ENCODE measurements at regions not wholly inside any gene's neighbourhood (a gene's known extent, or its start where the extent isn't known, plus 50 kb on each side); places are given as distances from the start of the nearest gene placed in this dataset.

GRCh38 chr7:130838738-130839137 lies 104.7 kb upstream of the KLF14 start:
- peak; percentile 34 for ATAC-seq (ENCODE audit: insufficient read depth, low FRiP score)
- Histone ChIP-seq H3K4me1 (ENCODE audit: control insufficient read depth in 5 of 5, insufficient read depth in 5 of 5, low read length in 5 of 5) (peaks cover 0 to 2% (median 0%) of the 10 kb centered on the region in 5 donors), H3K9me3 (ENCODE audit: control insufficient read depth in 4 of 4, insufficient read depth in 3 of 4, low read length in 3 of 4) (peaks cover 0 to 2% (median 0%) of the 10 kb centered on the region in 4 donors), H3K4me3 (no peak overlapping the region), H3K36me3 (ENCODE audit: control insufficient read depth in 4 of 4, insufficient read depth in 4 of 4, low read length in 4 of 4) (no peaks in the 10 kb centered on the region), H3K27ac (ENCODE audit: low read depth in 1 of 2, low read length in 1 of 2) (no peak overlapping the region), H3K27me3 (ENCODE audit: control insufficient read depth in 3 of 3, insufficient read depth in 3 of 3, low read length in 2 of 3) (no peaks in the 10 kb centered on the region), H3K9ac (ENCODE audit: insufficient read depth in 1 of 2, low read length in 2 of 2) (no peak overlapping the region)
- DNase-seq = no peak
- TF ChIP-seq CTCF (IDR thresholded peaks at IDR 0.05; ENCODE audit: control extremely low read depth, extremely low read depth) = no peak
- 70 to 79% methylated on average over 1 of the region's 1 CpG for WGBS, 2 donors

GRCh38 chr7:130840599-130840998 lies 106.6 kb upstream of the KLF14 start:
- ATAC-seq (ENCODE audit: insufficient read depth, low FRiP score) = no peak
- 82 to 87% methylated on average over 2 of the region's 2 CpGs for WGBS, 2 donors
- TF ChIP-seq CTCF (IDR thresholded peaks at IDR 0.05; ENCODE audit: control extremely low read depth, extremely low read depth) = no peak

GRCh38 chr7:130841416-130841815 lies 107.4 kb upstream of the KLF14 start:
- H3K27me3 ChIP-seq (ENCODE audit: control insufficient read depth in 3 of 3, insufficient read depth in 3 of 3, low read length in 2 of 3) = no peaks in the 10 kb centered on the region
- no peaks in the 10 kb centered on the region for H3K36me3 ChIP-seq (ENCODE audit: control insufficient read depth in 4 of 4, insufficient read depth in 4 of 4, low read length in 4 of 4)
- no peak overlapping the region for H3K9ac ChIP-seq (ENCODE audit: insufficient read depth in 1 of 2, low read length in 2 of 2)
- peaks cover 0 to under 1% (median 0%) of the 10 kb centered on the region in 5 donors for H3K4me1 ChIP-seq (ENCODE audit: control insufficient read depth in 5 of 5, insufficient read depth in 5 of 5, low read length in 5 of 5)
- ATAC-seq (ENCODE audit: insufficient read depth, low FRiP score) (no peak), DNase-seq (no peak)
- 39 to 61% methylated on average over 7 of the region's 7 CpGs for WGBS, 2 donors
- H3K9me3 ChIP-seq (ENCODE audit: control insufficient read depth in 4 of 4, insufficient read depth in 3 of 4, low read length in 3 of 4) = peaks cover 0 to under 1% (median 0%) of the 10 kb centered on the region in 4 donors
- no peak for TF ChIP-seq CTCF (IDR thresholded peaks at IDR 0.05; ENCODE audit: control extremely low read depth, extremely low read depth)
- no peak overlapping the region for H3K4me3 ChIP-seq
- no peak overlapping the region for H3K27ac ChIP-seq (ENCODE audit: low read depth in 1 of 2, low read length in 1 of 2)

More at GRCh38 chr7:130840599-130840998, 106.6 kb upstream of the KLF14 start:
- Histone ChIP-seq H3K4me1 (ENCODE audit: control insufficient read depth in 5 of 5, insufficient read depth in 5 of 5, low read length in 5 of 5) (peaks cover 0 to 2% (median 0%) of the 10 kb centered on the region in 5 donors), H3K9me3 (ENCODE audit: control insufficient read depth in 4 of 4, insufficient read depth in 3 of 4, low read length in 3 of 4) (peaks cover 0 to 2% (median 0%) of the 10 kb centered on the region in 4 donors), H3K36me3 (ENCODE audit: control insufficient read depth in 4 of 4, insufficient read depth in 4 of 4, low read length in 4 of 4) (no peaks in the 10 kb centered on the region), H3K27ac (ENCODE audit: low read depth in 1 of 2, low read length in 1 of 2) (no peak overlapping the region), H3K4me3 (no peak overlapping the region), H3K27me3 (ENCODE audit: control insufficient read depth in 3 of 3, insufficient read depth in 3 of 3, low read length in 2 of 3) (no peaks in the 10 kb centered on the region), H3K9ac (ENCODE audit: insufficient read depth in 1 of 2, low read length in 2 of 2) (no peak overlapping the region)
- no peak for DNase-seq

- ATAC-seq (ENCODE audit: insufficient read depth, low FRiP score) (no peak), DNase-seq (no peak)
- H3K9ac ChIP-seq (ENCODE audit: insufficient read depth in 1 of 2, low read length in 2 of 2) = no peak overlapping the region
- H3K27ac ChIP-seq (ENCODE audit: low read depth in 1 of 2, low read length in 1 of 2) = no peak overlapping the region
- H3K9me3 ChIP-seq (ENCODE audit: control insufficient read depth in 4 of 4, insufficient read depth in 3 of 4, low read length in 3 of 4) = no peaks in the 10 kb centered on the region
- 92 to 94% methylated on average over 11 of the region's 11 CpGs for WGBS, 2 donors
- no peaks in the 10 kb centered on the region for H3K27me3 ChIP-seq (ENCODE audit: control insufficient read depth in 3 of 3, insufficient read depth in 3 of 3, low read length in 2 of 3)
- no peak for TF ChIP-seq CTCF (IDR thresholded peaks at IDR 0.05; ENCODE audit: control extremely low read depth, extremely low read depth)
- no peaks in the 10 kb centered on the region for H3K36me3 ChIP-seq (ENCODE audit: control insufficient read depth in 4 of 4, insufficient read depth in 4 of 4, low read length in 4 of 4)
- no peak overlapping the region for H3K4me3 ChIP-seq
- H3K4me1 ChIP-seq (ENCODE audit: control insufficient read depth in 5 of 5, insufficient read depth in 5 of 5, low read length in 5 of 5) = no peaks in the 10 kb centered on the region
Measured at GRCh38 chr7:130843703-130844102, 109.7 kb upstream of the KLF14 start.
